SK-N-SH (cell line): ENCODE measurements at regions not wholly inside any gene's neighbourhood (a gene's known extent, or its start where the extent isn't known, plus 50 kb on each side); places are given as distances from the start of the nearest gene placed in this dataset.

Experiments used
- CTCF ChIA-PET: fragments of 300-600, 350-600 bp; formaldehyde crosslinking; extraction: SDS; loops from one replicate; lab custom pipeline; 2021; lab: Yijun Ruan, JAX
- POLR2A ChIA-PET: fragments of 350-600 bp; sonication (Branson Sonifier 250); formaldehyde crosslinking; extraction: SDS; loops from one replicate; lab custom pipeline; 2020; ENCODE audit warnings: antibody characterized with exemption, inconsistent platforms; lab: Yijun Ruan, JAX
- DNase-seq: peaks from one replicate; pipeline ENCODE4 v3.0.0; 2012
- H2AFZ ChIP-seq: fragments of 200-600 bp; sonication (generic); 2 replicates; pipeline ENCODE4 v1.8.1; 2016; ENCODE audit warnings: antibody characterized with exemption, mild to moderate bottlenecking, low read depth
- H3F3A ChIP-seq: fragments of 200-600 bp; sonication (generic); replicated peaks from 2 replicates; pipeline ENCODE3; 2016; ENCODE audit warnings: antibody characterized with exemption, mild to moderate bottlenecking; ENCODE audit not compliant: insufficient read depth
- H3K27ac ChIP-seq, 2 experiments: fragments of 200-500 bp in 1 of 2; fragments of 200-600 bp in 1 of 2; sonication (Bioruptor generic) in 1 of 2; sonication (generic), shearing (Covaris generic) in 1 of 2; 2 replicates each; pipeline versions ENCODE4 v1.5.1 to v1.6.1; 2014 to 2016; ENCODE audit warnings: low read depth in 2 of 2, inconsistent platforms in 1 of 2, low read length in 1 of 2, mild to moderate bottlenecking in 1 of 2, mixed read lengths in 1 of 2
- H3K27me3 ChIP-seq: fragments of 200-600 bp; sonication (generic), shearing (Covaris generic); 2 replicates; pipeline ENCODE4 v1.6.1; 2016; ENCODE audit warnings: mixed run types; ENCODE audit not compliant: insufficient read depth
- H3K36me3 ChIP-seq, 2 experiments: fragments of 200-500 bp in 1 of 2; fragments of 200-600 bp in 1 of 2; sonication (Bioruptor generic) in 1 of 2; sonication (generic) in 1 of 2; replicated peaks in 1 of 2; 2 replicates each; pipeline versions ENCODE3 to v1.5.1; 2014 to 2016; ENCODE audit warnings: low read length in 1 of 2, mild to moderate bottlenecking in 1 of 2; ENCODE audit not compliant: insufficient read depth in 2 of 2, control insufficient read depth in 1 of 2
- H3K4me1 ChIP-seq, 2 experiments: fragments of 200-500 bp in 1 of 2; fragments of 200-600 bp in 1 of 2; sonication (Bioruptor generic) in 1 of 2; sonication (generic), shearing (Covaris generic) in 1 of 2; 2 replicates each; pipeline versions ENCODE4 v1.5.1 to v1.6.1; 2014 to 2016; ENCODE audit warnings: low read depth in 1 of 2, low read length in 1 of 2, mixed run types in 1 of 2; ENCODE audit not compliant: insufficient read depth in 2 of 2, control insufficient read depth in 1 of 2
- H3K4me2 ChIP-seq: fragments of 200-600 bp; sonication (generic), shearing (Covaris generic); 2 replicates; pipeline ENCODE4 v1.6.1; 2017; ENCODE audit warnings: mixed run types
- H3K4me3 ChIP-seq, 2 experiments: fragments of 200-500 bp in 1 of 2; fragments of 200-600 bp in 1 of 2; sonication (Bioruptor generic) in 1 of 2; sonication (generic), shearing (Covaris generic) in 1 of 2; 2 replicates each; pipeline versions ENCODE4 v1.5.1 to v1.8.1; 2014 to 2016; ENCODE audit warnings: low read depth in 2 of 2, inconsistent platforms in 1 of 2, low read length in 1 of 2, mild to moderate bottlenecking in 1 of 2, mixed read lengths in 1 of 2, moderate library complexity in 1 of 2
- H3K79me2 ChIP-seq: fragments of 200-600 bp; sonication (generic); 2 replicates; pipeline ENCODE4 v1.8.1; 2017; ENCODE audit warnings: mild to moderate bottlenecking; ENCODE audit not compliant: insufficient read depth
- H3K9ac ChIP-seq: fragments of 200-600 bp; sonication (generic); 2 replicates; pipeline ENCODE4 v1.6.1; 2017; ENCODE audit warnings: mixed run types
- H3K9me2 ChIP-seq: fragments of 200-600 bp; sonication (generic); 2 replicates; pipeline ENCODE4 v1.6.1; 2017; ENCODE audit warnings: mixed run types
- H3K9me3 ChIP-seq: fragments of 200-600 bp; sonication (generic); 2 replicates; pipeline ENCODE4 v1.6.1; 2017; ENCODE audit warnings: mixed run types, mild to moderate bottlenecking, moderate library complexity
- H4K20me1 ChIP-seq: fragments of 200-600 bp; sonication (generic); 2 replicates; pipeline ENCODE4 v1.6.1; 2017; ENCODE audit warnings: mild to moderate bottlenecking, mixed run types; ENCODE audit not compliant: insufficient read depth
- FOSL2 ChIP-seq: IDR thresholded peaks from 2 replicates; pipeline ENCODE4 v1.4.0; 2012; ENCODE audit warnings: low read depth, mild to moderate bottlenecking, moderate library complexity, borderline replicate concordance
- JUND ChIP-seq: IDR thresholded peaks from 2 replicates; pipeline ENCODE4 v1.4.0; 2012
- MAX ChIP-seq: IDR thresholded peaks from 2 replicates; pipeline ENCODE4 v1.4.0; 2012; ENCODE audit warnings: low read depth
- NRF1 ChIP-seq: IDR thresholded peaks from 2 replicates; pipeline ENCODE4 v1.6.1; 2012; ENCODE audit warnings: low read depth, mild to moderate bottlenecking, low read length
- PBX3 ChIP-seq: IDR thresholded peaks from 2 replicates; pipeline ENCODE4; 2012
- REST ChIP-seq: IDR thresholded peaks from 2 replicates; pipeline ENCODE4 v1.6.1; 2012; ENCODE audit warnings: mild to moderate bottlenecking, low read depth, low read length, moderate library complexity
- SMC3 ChIP-seq: IDR thresholded peaks from 2 replicates; pipeline ENCODE4 v1.6.1; 2012; ENCODE audit warnings: low read depth, low read length, improper control_type of control experiment
- TCF12 ChIP-seq: IDR thresholded peaks from 2 replicates; pipeline ENCODE4 v1.4.0; 2012
- USF2 ChIP-seq: fragments of 150-350 bp; IDR thresholded peaks from 2 replicates; pipeline ENCODE4 v1.6.1; 2017; ENCODE audit warnings: antibody characterized with exemption, low read length, low read depth, borderline replicate concordance
- WGBS: methylation state at CpG from one replicate; pipeline ENCODE4 v1.1.6; 2017; ENCODE audit warnings: low lambda C conversion rate; 5-methylcytosine and 5-hydroxymethylcytosine counted together

GRCh38 chr2:220194630-220195584, 567.5 kb downstream of the SLC4A3 start:
- CTCF ChIA-PET = no interaction called here
- Histone ChIP-seq H4K20me1 (no peaks in the 10 kb centered on the region), H3K4me2 (no peak overlapping the region), H3K9ac (no peak overlapping the region), H3K4me3 (no peak overlapping the region), H3K9me2 (no peaks in the 10 kb centered on the region)
- TF ChIP-seq NRF1 = no peak
- peak; percentile 73; the same call in 1 of the 2 replicates for TF ChIP-seq REST
- TF ChIP-seq, all 33 proteins: peak for 1
- H2AFZ ChIP-seq = no peak overlapping the region
- no peaks in the 10 kb centered on the region; a peak in 2 of 4 replicates for H3K4me1 ChIP-seq
- no peaks in the 10 kb centered on the region for H3K9me3 ChIP-seq
- whole genome bisulfite sequencing = 43% methylated on average over 10 of the region's 10 CpGs
- H3K36me3 ChIP-seq = no peaks in the 10 kb centered on the region
- H3K27me3 ChIP-seq = no peaks in the 10 kb centered on the region
- H3K79me2 ChIP-seq = no peaks in the 10 kb centered on the region
- POLR2A ChIA-PET = no interaction called here
- H3K27ac ChIP-seq = no peak overlapping the region
- no peaks in the 10 kb centered on the region for H3F3A ChIP-seq
- no peak for DNase-seq

GRCh38 chr2:220198896-220199295, 571.5 kb downstream of the SLC4A3 start:
- POLR2A ChIA-PET = no interaction called here
- H3K27me3 ChIP-seq = no peaks in the 10 kb centered on the region
- H4K20me1 ChIP-seq = no peaks in the 10 kb centered on the region
- TF ChIP-seq TCF12 = peak; percentile 25; the same call in 1 of the 2 replicates
- no peak for TF ChIP-seq USF2
- peak; percentile 47; the same call in 1 of the 2 replicates for TF ChIP-seq NRF1
- 0 out of 2 replicates have a peak, but pooled peaks have one; percentile 46 for TF ChIP-seq MAX
- TF ChIP-seq FOSL2 = peak; percentile 22; the same call in 1 of the 2 replicates
- TF ChIP-seq JUND = peak; percentile 3; the same call in 1 of the 2 replicates
- TF ChIP-seq PBX3 = 0 out of 2 replicates have a peak, but pooled peaks have one; percentile 9
- TF ChIP-seq SMC3 = no peak
- TF ChIP-seq, all 33 proteins: peak for 6
- Histone ChIP-seq H3K9me3 (no peaks in the 10 kb centered on the region), H3K27ac (no peak overlapping the region), H3K4me3 (no peak overlapping the region), H3K36me3 (no peaks in the 10 kb centered on the region), H3K9ac (no peak overlapping the region), H3K9me2 (no peaks in the 10 kb centered on the region), H3K79me2 (no peaks in the 10 kb centered on the region), H3K4me1 (no peaks in the 10 kb centered on the region; a peak in 2 of 4 replicates), H3F3A (no peaks in the 10 kb centered on the region), H2AFZ (no peak overlapping the region), H3K4me2 (no peak overlapping the region)
- no peak for DNase-seq
- WGBS = 14% methylated on average over 6 of the region's 7 CpGs
- CTCF ChIA-PET = no interaction called here
